SK-N-SH (cell line): ENCODE measurements at regions not wholly inside any gene's neighbourhood (a gene's known extent, or its start where the extent isn't known, plus 50 kb on each side); places are given as distances from the start of the nearest gene placed in this dataset.

Experiments used
- CTCF ChIA-PET: fragments of 300-600, 350-600 bp; formaldehyde crosslinking; extraction: SDS; loops from one replicate; lab custom pipeline; 2021; lab: Yijun Ruan, JAX
- POLR2A ChIA-PET: fragments of 350-600 bp; sonication (Branson Sonifier 250); formaldehyde crosslinking; extraction: SDS; loops from one replicate; lab custom pipeline; 2020; ENCODE audit warnings: antibody characterized with exemption, inconsistent platforms; lab: Yijun Ruan, JAX
- DNase-seq: peaks from one replicate; pipeline ENCODE4 v3.0.0; 2012
- H2AFZ ChIP-seq: fragments of 200-600 bp; sonication (generic); 2 replicates; pipeline ENCODE4 v1.8.1; 2016; ENCODE audit warnings: antibody characterized with exemption, mild to moderate bottlenecking, low read depth
- H3F3A ChIP-seq: fragments of 200-600 bp; sonication (generic); replicated peaks from 2 replicates; pipeline ENCODE3; 2016; ENCODE audit warnings: antibody characterized with exemption, mild to moderate bottlenecking; ENCODE audit not compliant: insufficient read depth
- H3K27ac ChIP-seq, 2 experiments: fragments of 200-500 bp in 1 of 2; fragments of 200-600 bp in 1 of 2; sonication (Bioruptor generic) in 1 of 2; sonication (generic), shearing (Covaris generic) in 1 of 2; 2 replicates each; pipeline versions ENCODE4 v1.5.1 to v1.6.1; 2014 to 2016; ENCODE audit warnings: low read depth in 2 of 2, inconsistent platforms in 1 of 2, low read length in 1 of 2, mild to moderate bottlenecking in 1 of 2, mixed read lengths in 1 of 2
- H3K27me3 ChIP-seq: fragments of 200-600 bp; sonication (generic), shearing (Covaris generic); 2 replicates; pipeline ENCODE4 v1.6.1; 2016; ENCODE audit warnings: mixed run types; ENCODE audit not compliant: insufficient read depth
- H3K36me3 ChIP-seq, 2 experiments: fragments of 200-500 bp in 1 of 2; fragments of 200-600 bp in 1 of 2; sonication (Bioruptor generic) in 1 of 2; sonication (generic) in 1 of 2; replicated peaks in 1 of 2; 2 replicates each; pipeline versions ENCODE3 to v1.5.1; 2014 to 2016; ENCODE audit warnings: low read length in 1 of 2, mild to moderate bottlenecking in 1 of 2; ENCODE audit not compliant: insufficient read depth in 2 of 2, control insufficient read depth in 1 of 2
- H3K4me1 ChIP-seq, 2 experiments: fragments of 200-500 bp in 1 of 2; fragments of 200-600 bp in 1 of 2; sonication (Bioruptor generic) in 1 of 2; sonication (generic), shearing (Covaris generic) in 1 of 2; 2 replicates each; pipeline versions ENCODE4 v1.5.1 to v1.6.1; 2014 to 2016; ENCODE audit warnings: low read depth in 1 of 2, low read length in 1 of 2, mixed run types in 1 of 2; ENCODE audit not compliant: insufficient read depth in 2 of 2, control insufficient read depth in 1 of 2
- H3K4me2 ChIP-seq: fragments of 200-600 bp; sonication (generic), shearing (Covaris generic); 2 replicates; pipeline ENCODE4 v1.6.1; 2017; ENCODE audit warnings: mixed run types
- H3K4me3 ChIP-seq, 2 experiments: fragments of 200-500 bp in 1 of 2; fragments of 200-600 bp in 1 of 2; sonication (Bioruptor generic) in 1 of 2; sonication (generic), shearing (Covaris generic) in 1 of 2; 2 replicates each; pipeline versions ENCODE4 v1.5.1 to v1.8.1; 2014 to 2016; ENCODE audit warnings: low read depth in 2 of 2, inconsistent platforms in 1 of 2, low read length in 1 of 2, mild to moderate bottlenecking in 1 of 2, mixed read lengths in 1 of 2, moderate library complexity in 1 of 2
- H3K79me2 ChIP-seq: fragments of 200-600 bp; sonication (generic); 2 replicates; pipeline ENCODE4 v1.8.1; 2017; ENCODE audit warnings: mild to moderate bottlenecking; ENCODE audit not compliant: insufficient read depth
- H3K9ac ChIP-seq: fragments of 200-600 bp; sonication (generic); 2 replicates; pipeline ENCODE4 v1.6.1; 2017; ENCODE audit warnings: mixed run types
- H3K9me2 ChIP-seq: fragments of 200-600 bp; sonication (generic); 2 replicates; pipeline ENCODE4 v1.6.1; 2017; ENCODE audit warnings: mixed run types
- H3K9me3 ChIP-seq: fragments of 200-600 bp; sonication (generic); 2 replicates; pipeline ENCODE4 v1.6.1; 2017; ENCODE audit warnings: mixed run types, mild to moderate bottlenecking, moderate library complexity
- H4K20me1 ChIP-seq: fragments of 200-600 bp; sonication (generic); 2 replicates; pipeline ENCODE4 v1.6.1; 2017; ENCODE audit warnings: mild to moderate bottlenecking, mixed run types; ENCODE audit not compliant: insufficient read depth
- ELF1 ChIP-seq: IDR thresholded peaks from 2 replicates; pipeline ENCODE4 v1.4.0; 2012
- EP300 ChIP-seq, 2 experiments: IDR thresholded peaks; 2 replicates each; pipeline versions ENCODE4 v1.4.0 to v1.6.1; 2012; ENCODE audit warnings: borderline replicate concordance in 1 of 2, low read depth in 1 of 2, low read length in 1 of 2
- EZH2phosphoT487 ChIP-seq: fragments of 200-600 bp; sonication (generic); IDR thresholded peaks from 2 replicates; pipeline ENCODE4 v1.6.1; 2017; ENCODE audit warnings: low read depth, mixed run types, mild to moderate bottlenecking, antibody characterized with exemption, moderate library complexity, borderline replicate concordance
- FOXJ3 ChIP-seq: sonication (generic); formaldehyde crosslinking; IDR thresholded peaks from 2 replicates; pipeline ENCODE4 v1.5.1; 2020; ENCODE audit warnings: mild to moderate bottlenecking, missing genetic modification reagents
- FOXM1 ChIP-seq: IDR thresholded peaks from 2 replicates; pipeline ENCODE4 v1.4.0; 2012; ENCODE audit warnings: low read depth, mild to moderate bottlenecking
- GABPA ChIP-seq: IDR thresholded peaks from 2 replicates; pipeline ENCODE4 v1.4.0; 2012; ENCODE audit warnings: low read depth, mild to moderate bottlenecking
- JUND ChIP-seq: IDR thresholded peaks from 2 replicates; pipeline ENCODE4 v1.4.0; 2012
- MXI1 ChIP-seq: IDR thresholded peaks from 2 replicates; pipeline ENCODE4 v1.6.1; 2012; ENCODE audit warnings: mild to moderate bottlenecking, low read depth, low read length, improper control_type of control experiment
- NRF1 ChIP-seq: IDR thresholded peaks from 2 replicates; pipeline ENCODE4 v1.6.1; 2012; ENCODE audit warnings: low read depth, mild to moderate bottlenecking, low read length
- POLR2AphosphoS5 ChIP-seq: IDR thresholded peaks from 2 replicates; pipeline ENCODE4 v1.6.1; 2012; ENCODE audit warnings: low read depth, low read length
- RCOR1 ChIP-seq: fragments of 150-350 bp; IDR thresholded peaks from 2 replicates; pipeline ENCODE4 v1.6.1; 2017; ENCODE audit warnings: antibody characterized with exemption, low read length
- SMC3 ChIP-seq: IDR thresholded peaks from 2 replicates; pipeline ENCODE4 v1.6.1; 2012; ENCODE audit warnings: low read depth, low read length, improper control_type of control experiment
- TAF1 ChIP-seq: IDR thresholded peaks from 2 replicates; pipeline ENCODE4 v1.6.1; 2012; ENCODE audit warnings: low read depth, mild to moderate bottlenecking, low read length, moderate library complexity, borderline replicate concordance
- YY1 ChIP-seq: IDR thresholded peaks from 2 replicates; pipeline ENCODE4 v1.4.0; 2012; ENCODE audit warnings: low read depth, mild to moderate bottlenecking
- WGBS: methylation state at CpG from one replicate; pipeline ENCODE4 v1.1.6; 2017; ENCODE audit warnings: low lambda C conversion rate; 5-methylcytosine and 5-hydroxymethylcytosine counted together
- TF ChIP-seq, protein P1 (sequence below): IDR thresholded peaks from 2 replicates; pipeline ENCODE4 v1.4.0; 2012; ENCODE audit warnings: low read depth, borderline replicate concordance
- TF ChIP-seq, protein P2 (sequence below): fragments of 200-600 bp; sonication (generic); IDR thresholded peaks from 2 replicates; pipeline ENCODE4 v1.6.1; 2017; ENCODE audit warnings: antibody characterized with exemption, mild to moderate bottlenecking, moderate library complexity
- TF ChIP-seq, protein P3 (sequence below): IDR thresholded peaks from 2 replicates; pipeline ENCODE4 v1.4.0; 2012; ENCODE audit warnings: low read depth, borderline replicate concordance
- TF ChIP-seq, protein P4 (sequence below): IDR thresholded peaks from 2 replicates; pipeline ENCODE4 v1.4.0; 2012; ENCODE audit warnings: low read depth
- TF ChIP-seq, protein P5 (sequence below): fragments of 150-350 bp; IDR thresholded peaks from 2 replicates; pipeline ENCODE4 v1.6.1; 2017; ENCODE audit warnings: antibody characterized with exemption, low read length, low read depth, borderline replicate concordance

DNA sequence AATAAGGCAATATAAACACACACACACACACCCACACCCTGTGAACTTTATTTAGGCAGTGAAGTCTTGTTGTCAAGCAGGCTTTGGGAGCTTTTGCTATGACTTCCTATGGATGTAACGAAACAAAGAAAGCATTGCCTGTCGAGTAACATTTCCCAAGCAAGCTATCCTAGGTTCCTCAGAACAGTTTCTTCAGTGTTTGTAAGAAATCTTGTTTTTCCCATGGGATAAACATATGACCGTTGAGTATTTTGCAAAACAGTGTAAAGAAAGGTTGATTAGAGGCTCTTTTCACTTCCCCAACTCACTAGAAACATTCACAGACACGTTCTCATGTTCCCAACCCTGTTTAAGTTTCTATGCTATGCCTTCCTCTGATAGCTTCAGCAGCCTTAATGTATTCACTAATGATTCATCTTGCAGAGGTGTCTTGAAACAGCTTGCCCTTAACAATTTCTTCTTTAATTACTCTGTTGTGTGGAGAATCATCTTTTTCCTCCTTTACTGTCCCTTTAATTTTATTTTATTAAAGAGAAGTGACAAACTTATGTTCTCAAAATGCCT, 1947.1 kb upstream of the TENM3 start:
- CTCF ChIA-PET, result interaction anchor here (1.1 kb wide), 1 partner anchor 11 kb away, joined by 3 read pairs; no protein-coding TSS in a partner anchor
- H3K9me2 ChIP-seq, result no peaks in the 10 kb centered on the region
- no peak overlapping the region for H3K4me3 ChIP-seq
- no peaks in the 10 kb centered on the region for H3K36me3 ChIP-seq
- DNase-seq, result no peak
- no peak overlapping the region for H2AFZ ChIP-seq
- no peaks in the 10 kb centered on the region for H4K20me1 ChIP-seq
- 0% methylated on average over 4 of the region's 4 CpGs for WGBS
- no peaks in the 10 kb centered on the region for H3K9me3 ChIP-seq
- no peaks in the 10 kb centered on the region for H3K27me3 ChIP-seq
- TF ChIP-seq, protein P1, sequence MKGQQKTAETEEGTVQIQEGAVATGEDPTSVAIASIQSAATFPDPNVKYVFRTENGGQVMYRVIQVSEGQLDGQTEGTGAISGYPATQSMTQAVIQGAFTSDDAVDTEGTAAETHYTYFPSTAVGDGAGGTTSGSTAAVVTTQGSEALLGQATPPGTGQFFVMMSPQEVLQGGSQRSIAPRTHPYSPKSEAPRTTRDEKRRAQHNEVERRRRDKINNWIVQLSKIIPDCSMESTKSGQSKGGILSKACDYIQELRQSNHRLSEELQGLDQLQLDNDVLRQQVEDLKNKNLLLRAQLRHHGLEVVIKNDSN, result no peak
- TF ChIP-seq NRF1, result no peak
- no peak for TF ChIP-seq YY1
- TF ChIP-seq, protein P2, sequence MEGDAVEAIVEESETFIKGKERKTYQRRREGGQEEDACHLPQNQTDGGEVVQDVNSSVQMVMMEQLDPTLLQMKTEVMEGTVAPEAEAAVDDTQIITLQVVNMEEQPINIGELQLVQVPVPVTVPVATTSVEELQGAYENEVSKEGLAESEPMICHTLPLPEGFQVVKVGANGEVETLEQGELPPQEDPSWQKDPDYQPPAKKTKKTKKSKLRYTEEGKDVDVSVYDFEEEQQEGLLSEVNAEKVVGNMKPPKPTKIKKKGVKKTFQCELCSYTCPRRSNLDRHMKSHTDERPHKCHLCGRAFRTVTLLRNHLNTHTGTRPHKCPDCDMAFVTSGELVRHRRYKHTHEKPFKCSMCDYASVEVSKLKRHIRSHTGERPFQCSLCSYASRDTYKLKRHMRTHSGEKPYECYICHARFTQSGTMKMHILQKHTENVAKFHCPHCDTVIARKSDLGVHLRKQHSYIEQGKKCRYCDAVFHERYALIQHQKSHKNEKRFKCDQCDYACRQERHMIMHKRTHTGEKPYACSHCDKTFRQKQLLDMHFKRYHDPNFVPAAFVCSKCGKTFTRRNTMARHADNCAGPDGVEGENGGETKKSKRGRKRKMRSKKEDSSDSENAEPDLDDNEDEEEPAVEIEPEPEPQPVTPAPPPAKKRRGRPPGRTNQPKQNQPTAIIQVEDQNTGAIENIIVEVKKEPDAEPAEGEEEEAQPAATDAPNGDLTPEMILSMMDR, result no peak
- TF ChIP-seq MXI1, result no peak
- no peak for TF ChIP-seq FOXM1
- TF ChIP-seq, protein P3, sequence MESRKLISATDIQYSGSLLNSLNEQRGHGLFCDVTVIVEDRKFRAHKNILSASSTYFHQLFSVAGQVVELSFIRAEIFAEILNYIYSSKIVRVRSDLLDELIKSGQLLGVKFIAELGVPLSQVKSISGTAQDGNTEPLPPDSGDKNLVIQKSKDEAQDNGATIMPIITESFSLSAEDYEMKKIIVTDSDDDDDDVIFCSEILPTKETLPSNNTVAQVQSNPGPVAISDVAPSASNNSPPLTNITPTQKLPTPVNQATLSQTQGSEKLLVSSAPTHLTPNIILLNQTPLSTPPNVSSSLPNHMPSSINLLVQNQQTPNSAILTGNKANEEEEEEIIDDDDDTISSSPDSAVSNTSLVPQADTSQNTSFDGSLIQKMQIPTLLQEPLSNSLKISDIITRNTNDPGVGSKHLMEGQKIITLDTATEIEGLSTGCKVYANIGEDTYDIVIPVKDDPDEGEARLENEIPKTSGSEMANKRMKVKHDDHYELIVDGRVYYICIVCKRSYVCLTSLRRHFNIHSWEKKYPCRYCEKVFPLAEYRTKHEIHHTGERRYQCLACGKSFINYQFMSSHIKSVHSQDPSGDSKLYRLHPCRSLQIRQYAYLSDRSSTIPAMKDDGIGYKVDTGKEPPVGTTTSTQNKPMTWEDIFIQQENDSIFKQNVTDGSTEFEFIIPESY, result no peak
- no peak for TF ChIP-seq POLR2AphosphoS5
- TF ChIP-seq EP300 (IDR thresholded peaks at IDR 0.05; ENCODE audit: borderline replicate concordance in 1 of 2, low read depth in 1 of 2, low read length in 1 of 2), result no peak
- TF ChIP-seq RCOR1, result no peak
- TF ChIP-seq TAF1, result no peak
- TF ChIP-seq JUND, result no peak
- no peak for TF ChIP-seq GABPA
- TF ChIP-seq, protein P4, sequence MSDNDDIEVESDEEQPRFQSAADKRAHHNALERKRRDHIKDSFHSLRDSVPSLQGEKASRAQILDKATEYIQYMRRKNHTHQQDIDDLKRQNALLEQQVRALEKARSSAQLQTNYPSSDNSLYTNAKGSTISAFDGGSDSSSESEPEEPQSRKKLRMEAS, result no peak
- TF ChIP-seq EZH2phosphoT487, result no peak
- TF ChIP-seq, protein P5, sequence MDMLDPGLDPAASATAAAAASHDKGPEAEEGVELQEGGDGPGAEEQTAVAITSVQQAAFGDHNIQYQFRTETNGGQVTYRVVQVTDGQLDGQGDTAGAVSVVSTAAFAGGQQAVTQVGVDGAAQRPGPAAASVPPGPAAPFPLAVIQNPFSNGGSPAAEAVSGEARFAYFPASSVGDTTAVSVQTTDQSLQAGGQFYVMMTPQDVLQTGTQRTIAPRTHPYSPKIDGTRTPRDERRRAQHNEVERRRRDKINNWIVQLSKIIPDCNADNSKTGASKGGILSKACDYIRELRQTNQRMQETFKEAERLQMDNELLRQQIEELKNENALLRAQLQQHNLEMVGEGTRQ, result no peak
- no peak for TF ChIP-seq ELF1
- TF ChIP-seq SMC3, result no peak
- no peak for TF ChIP-seq FOXJ3 (CRISPR knock-in tag)
- H3K4me1 ChIP-seq, result no peaks in the 10 kb centered on the region
- no peaks in the 10 kb centered on the region for H3F3A ChIP-seq
- no peaks in the 10 kb centered on the region for H3K79me2 ChIP-seq
- no peak overlapping the region for H3K27ac ChIP-seq
- no peak overlapping the region for H3K9ac ChIP-seq
- no peak overlapping the region for H3K4me2 ChIP-seq
- POLR2A ChIA-PET, result interaction anchor here (1.1 kb wide), 1 partner anchor 12 kb away, joined by 3 read pairs; no protein-coding TSS in a partner anchor
